ENCODE measurements at regions not wholly inside any gene's neighbourhood (a gene's known extent, or its start where the extent isn't known, plus 50 kb on each side); places are given as distances from the start of the nearest gene placed in this dataset.

DNA sequence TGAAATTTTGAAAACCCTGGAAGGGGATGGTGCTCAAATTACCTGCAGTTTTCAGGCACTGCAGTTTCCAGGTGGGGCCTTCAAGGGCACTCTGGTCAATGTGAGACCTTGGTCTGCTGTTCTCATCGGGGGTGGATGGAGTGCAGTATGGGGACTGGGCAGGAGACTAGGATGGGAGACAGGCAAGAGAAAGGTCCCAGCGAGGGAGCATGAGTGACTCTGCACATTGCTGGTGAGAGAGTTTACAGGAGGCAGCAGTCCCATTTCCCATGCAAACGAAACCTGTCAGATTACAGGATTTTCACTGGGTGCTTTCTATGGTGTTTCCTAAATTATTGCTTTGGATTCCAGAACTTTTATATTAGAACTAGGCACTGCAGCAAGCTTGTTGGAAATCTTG, 73.5 kb upstream of the DTNBP1 start:
- TF ChIP-seq, protein P1, sequence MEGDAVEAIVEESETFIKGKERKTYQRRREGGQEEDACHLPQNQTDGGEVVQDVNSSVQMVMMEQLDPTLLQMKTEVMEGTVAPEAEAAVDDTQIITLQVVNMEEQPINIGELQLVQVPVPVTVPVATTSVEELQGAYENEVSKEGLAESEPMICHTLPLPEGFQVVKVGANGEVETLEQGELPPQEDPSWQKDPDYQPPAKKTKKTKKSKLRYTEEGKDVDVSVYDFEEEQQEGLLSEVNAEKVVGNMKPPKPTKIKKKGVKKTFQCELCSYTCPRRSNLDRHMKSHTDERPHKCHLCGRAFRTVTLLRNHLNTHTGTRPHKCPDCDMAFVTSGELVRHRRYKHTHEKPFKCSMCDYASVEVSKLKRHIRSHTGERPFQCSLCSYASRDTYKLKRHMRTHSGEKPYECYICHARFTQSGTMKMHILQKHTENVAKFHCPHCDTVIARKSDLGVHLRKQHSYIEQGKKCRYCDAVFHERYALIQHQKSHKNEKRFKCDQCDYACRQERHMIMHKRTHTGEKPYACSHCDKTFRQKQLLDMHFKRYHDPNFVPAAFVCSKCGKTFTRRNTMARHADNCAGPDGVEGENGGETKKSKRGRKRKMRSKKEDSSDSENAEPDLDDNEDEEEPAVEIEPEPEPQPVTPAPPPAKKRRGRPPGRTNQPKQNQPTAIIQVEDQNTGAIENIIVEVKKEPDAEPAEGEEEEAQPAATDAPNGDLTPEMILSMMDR (conservative IDR thresholded peaks at IDR 0.05; ENCODE audit: low read length) = no peak
- TF ChIP-seq EZH2phosphoT487 (IDR thresholded peaks at IDR 0.05; ENCODE audit: borderline replicate concordance, low read depth, low read length) = no peak
- H3K4me1 ChIP-seq (ENCODE audit: insufficient read depth, low read length, poor library complexity, severe bottlenecking) = no peaks in the 10 kb centered on the region
- ChIA-PET CTCF (ENCODE audit: unreplicated experiment) (no interaction called here), POLR2A (interaction anchor here (0.8 kb wide), 1 partner anchor 416 kb away, joined by 3 read pairs; no protein-coding TSS in a partner anchor)
- H3K4me2 ChIP-seq (ENCODE audit: low read length) = no peak overlapping the region
- H3K4me3 ChIP-seq (ENCODE audit: low read depth, low read length, poor library complexity, severe bottlenecking) = no peak overlapping the region
- no peaks in the 10 kb centered on the region for H3K79me2 ChIP-seq (ENCODE audit: insufficient read depth, low read depth, low read length)
- H3K9me2 ChIP-seq (ENCODE audit: insufficient read depth, low read length) = no peaks in the 10 kb centered on the region
- H2AFZ ChIP-seq (ENCODE audit: low read length) = no peak overlapping the region
- H3K9me3 ChIP-seq (ENCODE audit: low read length) = no peaks in the 10 kb centered on the region
- BruUV-seq (replicated peaks) = no TSS peak
- intact Hi-C loops (cut with micrococcal nuclease; ENCODE audit: unreplicated experiment) = no loop called here
- no peaks in the 10 kb centered on the region for H4K20me1 ChIP-seq (ENCODE audit: insufficient read depth, low read length)
- no peak overlapping the region for H3K27ac ChIP-seq (ENCODE audit: low read depth, low read length, poor library complexity, severe bottlenecking)
- no peak for DNase-seq (ENCODE audit: low spot score)
- no peaks in the 10 kb centered on the region for H3K36me3 ChIP-seq (ENCODE audit: insufficient read depth, low read length)

GRCh38 chr6:15735567-15736265, 72.9 kb upstream of the DTNBP1 start:
- H3K9me2 ChIP-seq (ENCODE audit: insufficient read depth, low read length) = no peaks in the 10 kb centered on the region
- no peak for TF ChIP-seq EZH2phosphoT487 (IDR thresholded peaks at IDR 0.05; ENCODE audit: borderline replicate concordance, low read depth, low read length)
- TF ChIP-seq, protein P1 (conservative IDR thresholded peaks at IDR 0.05; ENCODE audit: low read length) = no peak
- no peak for DNase-seq (ENCODE audit: low spot score)
- H3K36me3 ChIP-seq (ENCODE audit: insufficient read depth, low read length) = no peaks in the 10 kb centered on the region
- POLR2A ChIA-PET = no interaction called here
- H4K20me1 ChIP-seq (ENCODE audit: insufficient read depth, low read length) = no peaks in the 10 kb centered on the region
- H3K79me2 ChIP-seq (ENCODE audit: insufficient read depth, low read depth, low read length) = no peaks in the 10 kb centered on the region
- intact Hi-C loops (cut with micrococcal nuclease; ENCODE audit: unreplicated experiment) = no loop called here
- no peak overlapping the region for H2AFZ ChIP-seq (ENCODE audit: low read length)
- H3K4me3 ChIP-seq (ENCODE audit: low read depth, low read length, poor library complexity, severe bottlenecking) = no peak overlapping the region
- H3K9me3 ChIP-seq (ENCODE audit: low read length) = no peaks in the 10 kb centered on the region
- no TSS peak for BruUV-seq (replicated peaks)
- H3K27ac ChIP-seq (ENCODE audit: low read depth, low read length, poor library complexity, severe bottlenecking) = no peak overlapping the region
- H3K4me1 ChIP-seq (ENCODE audit: insufficient read depth, low read length, poor library complexity, severe bottlenecking) = no peaks in the 10 kb centered on the region
- CTCF ChIA-PET (ENCODE audit: unreplicated experiment) = no interaction called here
- no peak overlapping the region for H3K4me2 ChIP-seq (ENCODE audit: low read length)

DNA sequence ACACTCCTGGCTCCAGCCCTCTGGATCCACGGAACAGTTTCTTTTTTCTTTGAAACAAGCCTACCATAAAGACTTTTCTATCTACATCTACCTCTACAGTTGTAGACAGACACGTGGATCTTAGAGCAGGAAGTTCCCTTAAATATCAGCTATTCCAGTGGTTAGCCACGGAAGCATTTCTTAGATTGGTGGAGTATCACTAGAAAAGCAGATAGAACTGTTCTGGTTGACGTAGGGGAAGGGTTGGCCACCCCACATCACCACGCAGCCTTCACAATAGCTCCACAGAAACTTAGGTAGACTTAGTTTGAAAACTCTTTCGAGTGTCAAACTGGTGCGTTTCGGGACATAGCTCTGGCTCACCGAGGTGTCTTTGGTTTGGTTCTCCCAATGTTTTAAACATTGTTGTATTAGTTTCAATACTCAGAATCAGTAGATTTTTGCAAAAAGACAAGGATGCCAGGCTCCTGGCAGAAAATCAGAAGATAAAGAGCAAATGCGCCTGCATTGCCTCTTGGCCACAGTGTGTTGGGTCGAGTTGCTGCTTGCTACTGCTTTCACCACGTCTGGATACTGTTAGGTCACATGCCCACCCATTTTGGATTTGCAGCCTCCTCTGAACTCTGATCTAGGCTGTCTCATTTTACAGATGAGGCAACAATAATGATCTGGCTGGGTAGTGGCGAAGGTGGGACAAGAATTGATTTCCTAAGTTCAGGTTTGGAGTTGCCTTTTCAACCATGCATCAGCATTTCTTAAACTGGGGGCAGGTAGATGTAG, 71.5 kb upstream of the DTNBP1 start:
- Histone ChIP-seq H2AFZ (ENCODE audit: low read length) (no peak overlapping the region), H3K9me2 (ENCODE audit: insufficient read depth, low read length) (no peaks in the 10 kb centered on the region), H3K4me1 (ENCODE audit: insufficient read depth, low read length, poor library complexity, severe bottlenecking) (no peaks in the 10 kb centered on the region), H4K20me1 (ENCODE audit: insufficient read depth, low read length) (no peaks in the 10 kb centered on the region), H3K9me3 (ENCODE audit: low read length) (no peaks in the 10 kb centered on the region), H3K4me2 (ENCODE audit: low read length) (no peak overlapping the region), H3K4me3 (ENCODE audit: low read depth, low read length, poor library complexity, severe bottlenecking) (no peak overlapping the region), H3K79me2 (ENCODE audit: insufficient read depth, low read depth, low read length) (no peaks in the 10 kb centered on the region), H3K36me3 (ENCODE audit: insufficient read depth, low read length) (no peaks in the 10 kb centered on the region), H3K27ac (ENCODE audit: low read depth, low read length, poor library complexity, severe bottlenecking) (no peak overlapping the region)
- no TSS peak for BruUV-seq (replicated peaks)
- POLR2A ChIA-PET = no interaction called here
- no peak for DNase-seq (ENCODE audit: low spot score)
- CTCF ChIA-PET (ENCODE audit: unreplicated experiment) = no interaction called here
- intact Hi-C loops (cut with micrococcal nuclease; ENCODE audit: unreplicated experiment) = no loop called here
- TF ChIP-seq, protein P1 (conservative IDR thresholded peaks at IDR 0.05; ENCODE audit: low read length) = no peak
- no peak for TF ChIP-seq EZH2phosphoT487 (IDR thresholded peaks at IDR 0.05; ENCODE audit: borderline replicate concordance, low read depth, low read length)

All from OCI-LY7 (cell line).